Transverse colon (tissue), 4 donors: ENCODE measurements at regions not wholly inside any gene's neighbourhood (a gene's known extent, or its start where the extent isn't known, plus 50 kb on each side); places are given as distances from the start of the nearest gene placed in this dataset.

Source experiments
- DNase-seq: peaks from one replicate; pipeline ENCODE4 v3.0.0-alpha.2; 2019
- H3K27ac ChIP-seq, 4 donors: fragments of 200-600 bp; sonication (generic); 2 replicates each; pipeline ENCODE4 v1.5.1; 2016 to 2018; ENCODE audit warnings: inconsistent platforms in 4 of 4
- H3K27me3 ChIP-seq: fragments of 200-600 bp; sonication (generic); 2 replicates; pipeline ENCODE4 v1.5.1; 2017; ENCODE audit warnings: inconsistent platforms
- H3K36me3 ChIP-seq, 4 donors: fragments of 200-600 bp; sonication (generic); 2 replicates each; pipeline ENCODE4 v1.5.1; 2017 to 2019; ENCODE audit warnings: inconsistent platforms in 4 of 4
- H3K4me1 ChIP-seq, 4 donors: fragments of 200-600 bp; sonication (generic); 2 replicates each; pipeline ENCODE4 v1.5.1; 2017 to 2020; ENCODE audit warnings: inconsistent platforms in 4 of 4
- H3K4me3 ChIP-seq, 4 donors: fragments of 200-600 bp; sonication (generic); 1 replicate in 1 of 4; 2 replicates in 3 of 4; pipeline versions ENCODE4 v1.5.1 to v1.6.1; 2017 to 2019; ENCODE audit warnings: inconsistent platforms in 4 of 4
- H3K9me3 ChIP-seq, 2 donors: fragments of 200-600 bp; sonication (generic); 2 replicates each; pipeline ENCODE4 v1.5.1; 2017 to 2019; ENCODE audit warnings: inconsistent platforms in 2 of 2
- EP300 ChIP-seq: sonication (generic); formaldehyde crosslinking; IDR thresholded peaks from one replicate; pipeline ENCODE4 v1.6.1; 2017; ENCODE audit warnings: antibody characterized with exemption, low read depth
- POLR2A ChIP-seq: fragments of 450-650 bp; IDR thresholded peaks from one replicate; pipeline ENCODE4 v1.6.1; 2016; ENCODE audit warnings: antibody characterized with exemption, mild to moderate bottlenecking, moderate library complexity
- POLR2AphosphoS5 ChIP-seq, 3 donors: sonication (generic); formaldehyde crosslinking; IDR thresholded peaks; one replicate each; pipeline ENCODE4 v1.6.1; 2016; ENCODE audit warnings: antibody characterized with exemption in 3 of 3
- WGBS, 2 donors: methylation state at CpG; one replicate each; pipeline ENCODE4 v1.1.5; 2018; ENCODE audit warnings: low coverage in 1 of 2; 5-methylcytosine and 5-hydroxymethylcytosine counted together
- in situ Hi-C, 4 donors: fragments of 200-750 bp; cut with MboI; loops; one replicate each; pipeline versions ENCODE4 v1.15.0 to v1.15.1; 2017; ENCODE audit warnings: low sequenced_read_pairs in 3 of 4, low pct_ligation_motif_present in 1 of 4, low pct_unique_long_range_greater_than_20kb in 1 of 4
- intact Hi-C: fragments of 100-400 bp; cut with DNase I; formaldehyde crosslinking; loops from one replicate; pipeline ENCODE4 v1.15.1; 2023; ENCODE audit warnings: low total_unique reads
- TF ChIP-seq, protein P1 (sequence below), 5 experiments: fragments of 200-600 bp in 3 of 5; fragments of 450-650 bp in 2 of 5; sonication (generic) in 3 of 5; IDR thresholded peaks; 1 replicate in 2 of 5; 2 replicates in 3 of 5; pipeline ENCODE4 v1.5.1; 2016 to 2017; ENCODE audit warnings: antibody characterized with exemption in 5 of 5, inconsistent platforms in 3 of 5, mild to moderate bottlenecking in 2 of 5, moderate library complexity in 1 of 5

DNA sequence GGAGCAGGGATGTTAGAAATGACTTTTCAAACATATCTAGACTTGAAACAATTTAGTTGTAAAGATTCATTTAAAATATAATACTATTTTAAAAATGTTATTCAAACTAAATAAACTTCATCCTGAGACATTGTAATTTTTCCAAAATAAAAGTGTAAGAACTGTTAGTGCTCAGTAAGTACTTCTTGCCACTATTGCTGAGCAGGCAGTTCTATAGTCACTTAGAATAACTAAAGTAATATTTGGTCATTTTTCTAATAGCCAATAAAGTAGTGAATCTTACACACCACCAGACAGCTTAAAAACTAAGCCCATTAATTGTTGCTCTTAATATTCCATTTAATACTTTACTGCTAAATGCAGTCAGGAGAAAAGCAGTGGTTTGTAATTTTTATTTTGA is 1120.0 kb upstream of the CDH10 start:
- intact Hi-C loops (no loop called here), in situ Hi-C loops (no loop called here)
- Histone ChIP-seq H3K27ac (no peak overlapping the region), H3K27me3 (no peaks in the 10 kb centered on the region), H3K9me3 (no peaks in the 10 kb centered on the region), H3K36me3 (no peaks in the 10 kb centered on the region), H3K4me3 (no peak overlapping the region), H3K4me1 (no peaks in the 10 kb centered on the region)
- DNase-seq, result no peak
- no peak for TF ChIP-seq EP300
- TF ChIP-seq POLR2AphosphoS5 (IDR thresholded peaks at IDR 0.05), result no peak
- TF ChIP-seq, protein P1, sequence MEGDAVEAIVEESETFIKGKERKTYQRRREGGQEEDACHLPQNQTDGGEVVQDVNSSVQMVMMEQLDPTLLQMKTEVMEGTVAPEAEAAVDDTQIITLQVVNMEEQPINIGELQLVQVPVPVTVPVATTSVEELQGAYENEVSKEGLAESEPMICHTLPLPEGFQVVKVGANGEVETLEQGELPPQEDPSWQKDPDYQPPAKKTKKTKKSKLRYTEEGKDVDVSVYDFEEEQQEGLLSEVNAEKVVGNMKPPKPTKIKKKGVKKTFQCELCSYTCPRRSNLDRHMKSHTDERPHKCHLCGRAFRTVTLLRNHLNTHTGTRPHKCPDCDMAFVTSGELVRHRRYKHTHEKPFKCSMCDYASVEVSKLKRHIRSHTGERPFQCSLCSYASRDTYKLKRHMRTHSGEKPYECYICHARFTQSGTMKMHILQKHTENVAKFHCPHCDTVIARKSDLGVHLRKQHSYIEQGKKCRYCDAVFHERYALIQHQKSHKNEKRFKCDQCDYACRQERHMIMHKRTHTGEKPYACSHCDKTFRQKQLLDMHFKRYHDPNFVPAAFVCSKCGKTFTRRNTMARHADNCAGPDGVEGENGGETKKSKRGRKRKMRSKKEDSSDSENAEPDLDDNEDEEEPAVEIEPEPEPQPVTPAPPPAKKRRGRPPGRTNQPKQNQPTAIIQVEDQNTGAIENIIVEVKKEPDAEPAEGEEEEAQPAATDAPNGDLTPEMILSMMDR (IDR thresholded peaks at IDR 0.05), result no peak
- no peak for TF ChIP-seq POLR2A

- WGBS, 2 donors, result 27 to 49% methylated on average over 3 of the region's 3 CpGs
- Histone ChIP-seq H3K27me3 (no peaks in the 10 kb centered on the region), H3K27ac (no peak overlapping the region), H3K36me3 (no peaks in the 10 kb centered on the region), H3K9me3 (no peaks in the 10 kb centered on the region), H3K4me3 (no peak overlapping the region), H3K4me1 (no peaks in the 10 kb centered on the region)
- in situ Hi-C loops (no loop called here), intact Hi-C loops (no loop called here)
- DNase-seq, result no peak
- TF ChIP-seq POLR2AphosphoS5 (IDR thresholded peaks at IDR 0.05), result no peak
- TF ChIP-seq, protein P1 (IDR thresholded peaks at IDR 0.05), result no peak
- TF ChIP-seq EP300, result no peak
- no peak for TF ChIP-seq POLR2A
Observed at GRCh38 chr5:25763781-25764180, 1119.0 kb upstream of the CDH10 start.

- H3K27ac ChIP-seq, result no peak overlapping the region
- intact Hi-C loops, result no loop called here
- no peak for TF ChIP-seq POLR2A
- TF ChIP-seq EP300, result no peak
- TF ChIP-seq POLR2AphosphoS5 (IDR thresholded peaks at IDR 0.05), result no peak
- TF ChIP-seq, protein P1 (IDR thresholded peaks at IDR 0.05), result no peak
- 35 to 46% methylated on average over 3 of the region's 3 CpGs for WGBS, 2 donors
- H3K27me3 ChIP-seq, result no peaks in the 10 kb centered on the region
- H3K36me3 ChIP-seq, result no peaks in the 10 kb centered on the region
- DNase-seq, result no peak
- H3K9me3 ChIP-seq, result peaks cover 0 to 22% of the 10 kb centered on the region in 2 donors
- in situ Hi-C loops, result no loop called here
- H3K4me3 ChIP-seq, result no peak overlapping the region
- H3K4me1 ChIP-seq, result no peaks in the 10 kb centered on the region
Observed at GRCh38 chr5:25754895-25755294, 1110.1 kb upstream of the CDH10 start.

GRCh38 chr5:25744908-25745307 is 1100.1 kb upstream of the CDH10 start:
- H3K36me3 ChIP-seq, result no peaks in the 10 kb centered on the region
- TF ChIP-seq POLR2A (no peak), POLR2AphosphoS5 (IDR thresholded peaks at IDR 0.05) (no peak), EP300 (no peak)
- TF ChIP-seq, protein P1 (IDR thresholded peaks at IDR 0.05), result no peak
- DNase-seq, result no peak
- no peak overlapping the region for H3K27ac ChIP-seq
- H3K4me3 ChIP-seq, result no peak overlapping the region
- in situ Hi-C loops (no loop called here), intact Hi-C loops (no loop called here)
- no peaks in the 10 kb centered on the region for H3K27me3 ChIP-seq
- no peaks in the 10 kb centered on the region for H3K4me1 ChIP-seq
- peaks cover 0 to 5% of the 10 kb centered on the region in 2 donors for H3K9me3 ChIP-seq
- whole genome bisulfite sequencing, 2 donors, result 54 to 63% methylated on average over 2 to 4 of the region's 4 CpGs
